AG08395 (cell line): ENCODE measurements at regions not wholly inside any gene's neighbourhood (a gene's known extent, or its start where the extent isn't known, plus 50 kb on each side); places are given as distances from the start of the nearest gene placed in this dataset.
A peak's percentile ranks its signal among the peaks of the same experiment; 100 is the strongest.
"Not testable (repeated sequence)": the region's sequence is repeated elsewhere in the genome, so short reads cannot be mapped to it uniquely, and the experiment has no call there.

Experiments used
- DNase-seq: peaks from one replicate; pipeline ENCODE4 v3.0.0; 2012; ENCODE audit warnings: mixed read lengths, low spot score

GRCh38 chr20:57999465-58000111, 228.9 kb downstream of the ANKRD60 start:
- DNase-seq = no peak

DNA sequence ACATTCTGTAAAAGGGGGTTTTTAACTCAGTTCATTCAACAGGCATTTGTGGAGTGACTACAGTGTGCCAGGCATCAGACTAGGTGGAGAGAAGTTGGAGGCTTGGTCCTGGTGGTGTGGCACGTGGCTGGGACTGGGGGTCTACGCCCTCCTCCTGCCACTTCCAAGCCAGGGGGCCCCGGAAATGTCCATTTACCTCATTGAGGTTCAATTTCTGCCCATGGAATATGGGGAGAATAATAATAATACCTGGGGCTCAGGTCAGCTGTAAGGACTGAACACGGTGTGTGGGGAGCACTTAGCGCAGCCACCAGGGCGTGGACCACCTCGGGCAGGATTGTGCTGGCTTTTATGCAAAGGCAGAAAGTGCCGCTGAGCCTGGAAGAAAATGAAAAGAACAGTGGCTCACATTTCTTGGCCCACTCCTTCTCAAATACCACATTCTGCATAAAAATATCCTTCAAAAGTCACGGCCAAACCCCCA, 229.4 kb downstream of the ANKRD60 start:
- no peak for DNase-seq

DNA sequence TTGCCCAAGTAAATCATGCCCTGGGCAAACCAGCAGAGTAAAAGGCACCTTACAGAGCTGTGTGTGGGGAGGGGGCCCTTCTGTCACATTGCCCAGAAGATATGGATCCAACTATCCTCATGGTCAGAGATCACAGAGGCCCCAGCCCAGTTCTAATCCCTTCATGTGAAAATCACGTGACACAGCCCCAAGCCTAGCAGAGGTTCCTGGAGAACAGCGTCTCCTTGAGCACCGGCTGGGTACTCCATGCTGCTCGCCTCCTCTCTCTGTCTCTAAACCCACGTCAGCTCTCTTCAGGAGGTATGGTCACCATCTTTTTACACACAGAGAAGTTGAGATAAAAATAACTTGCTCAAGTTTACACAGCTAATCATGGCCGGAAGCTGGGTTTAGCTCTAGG, 230.2 kb downstream of the ANKRD60 start:
- DNase-seq = no peak

DNA sequence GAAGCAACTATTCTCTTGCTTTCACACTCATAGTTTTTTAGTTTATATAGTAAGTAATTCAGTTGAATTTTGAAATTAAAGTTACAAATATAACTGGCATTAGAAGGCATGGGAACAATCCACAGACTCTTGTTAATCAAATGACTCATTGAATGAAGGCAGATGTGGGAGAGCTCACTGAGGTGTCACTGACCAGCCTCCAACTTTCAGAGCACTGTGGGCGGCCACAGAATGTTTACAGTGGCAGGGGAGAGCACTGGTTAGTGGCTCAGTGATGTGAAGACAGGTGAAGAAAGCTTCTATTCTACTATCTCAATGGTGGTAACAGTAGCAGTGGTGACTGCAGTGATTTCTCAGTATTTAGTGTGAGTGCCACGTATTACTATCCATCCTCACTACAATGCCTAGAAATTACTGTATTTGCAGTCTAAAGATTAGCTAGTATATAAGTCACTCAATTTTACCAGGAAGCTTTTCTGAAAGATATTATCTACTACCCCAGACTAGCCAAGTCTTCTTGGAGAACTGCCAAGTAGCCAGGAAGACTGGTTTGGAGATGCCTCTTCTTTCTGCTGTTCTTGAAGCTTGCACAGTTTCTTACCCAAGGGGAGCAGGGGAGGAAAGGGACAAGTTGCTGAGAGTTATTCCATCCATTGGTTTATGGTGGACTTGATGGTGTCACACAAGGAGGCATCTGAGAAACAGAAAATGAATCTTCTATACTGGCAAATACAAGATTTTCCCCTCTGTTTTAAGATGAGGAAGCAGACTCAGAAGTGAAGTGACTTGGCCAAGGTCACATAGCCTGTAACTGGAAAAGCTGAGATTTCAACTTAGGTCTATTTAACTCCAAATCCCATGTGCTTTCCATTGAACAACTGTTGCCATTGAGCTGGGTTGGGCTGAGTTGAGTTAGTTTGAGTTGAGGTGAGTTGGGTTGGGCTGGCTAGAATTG, 231.2 kb downstream of the ANKRD60 start:
- DNase-seq = peak; percentile 75

- no peak for DNase-seq
Measured at GRCh38 chr20:57996465-57996864, 232.0 kb downstream of the ANKRD60 start.

DNA sequence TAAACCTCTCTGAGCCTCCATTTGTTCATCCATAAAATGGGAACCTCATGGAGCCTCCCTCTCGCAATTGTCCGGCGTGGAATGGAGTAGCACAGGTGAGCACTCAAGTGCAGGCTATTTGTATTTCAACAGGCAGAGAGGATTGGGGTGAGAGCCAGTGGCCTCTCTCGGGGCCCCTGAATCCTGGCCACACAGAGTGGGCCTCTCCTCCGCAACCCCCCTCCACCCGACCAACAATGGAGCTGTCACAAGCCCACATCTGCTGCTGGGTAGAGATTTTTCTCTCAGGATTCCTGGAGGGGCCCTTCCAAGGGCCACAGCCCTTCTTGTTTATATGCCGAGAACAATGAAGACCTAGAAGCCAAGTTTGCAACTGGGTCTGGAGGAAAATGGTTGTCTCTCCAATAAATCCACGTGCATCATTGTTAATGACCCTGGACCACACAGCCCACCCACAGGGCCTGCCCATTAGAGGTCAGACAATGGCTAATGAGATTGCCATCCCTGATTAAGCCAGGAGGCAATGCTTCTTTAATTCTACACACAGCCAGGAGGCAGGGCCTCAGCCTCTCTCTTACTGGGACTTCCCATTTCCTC, 233.0 kb downstream of the ANKRD60 start:
- no peak for DNase-seq

DNA sequence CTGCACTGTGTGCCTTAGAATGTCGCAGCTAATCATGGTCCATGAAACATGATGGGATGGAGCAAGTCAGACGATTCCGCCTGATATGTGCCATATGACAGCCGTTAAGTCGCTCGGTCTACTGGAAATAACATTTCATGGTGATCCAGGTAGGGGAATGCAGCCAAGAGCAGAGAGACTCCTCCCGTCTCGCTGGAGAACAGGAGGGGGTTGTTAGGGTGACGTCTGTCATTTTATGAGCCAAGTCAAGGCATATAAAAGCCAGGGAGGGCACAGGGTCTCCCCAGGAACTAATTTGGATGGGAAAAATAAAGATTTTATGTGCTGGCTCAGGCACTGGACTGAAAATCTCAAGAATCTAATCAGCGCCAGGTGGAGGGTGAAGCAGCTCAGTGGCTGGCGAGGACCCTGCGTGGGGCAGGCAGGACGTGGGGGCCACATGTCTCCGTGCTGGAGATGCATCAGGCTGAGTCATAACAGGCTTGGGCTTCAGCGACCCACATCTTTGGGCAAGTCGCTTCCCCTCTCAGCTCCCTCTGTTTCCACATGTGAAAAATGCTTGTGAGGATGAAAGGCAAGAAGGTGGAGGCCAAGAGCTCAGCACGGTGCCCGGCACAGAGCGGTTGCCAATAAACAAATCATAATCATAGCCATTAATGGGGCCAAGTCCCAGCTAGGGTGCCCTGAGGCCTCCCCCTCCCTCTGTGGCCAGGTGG, 234.6 kb downstream of the ANKRD60 start:
- DNase-seq = no peak

- DNase-seq = peak; percentile 93
Measured at GRCh38 chr20:57991211-57991881, 237.1 kb downstream of the ANKRD60 start.

DNA sequence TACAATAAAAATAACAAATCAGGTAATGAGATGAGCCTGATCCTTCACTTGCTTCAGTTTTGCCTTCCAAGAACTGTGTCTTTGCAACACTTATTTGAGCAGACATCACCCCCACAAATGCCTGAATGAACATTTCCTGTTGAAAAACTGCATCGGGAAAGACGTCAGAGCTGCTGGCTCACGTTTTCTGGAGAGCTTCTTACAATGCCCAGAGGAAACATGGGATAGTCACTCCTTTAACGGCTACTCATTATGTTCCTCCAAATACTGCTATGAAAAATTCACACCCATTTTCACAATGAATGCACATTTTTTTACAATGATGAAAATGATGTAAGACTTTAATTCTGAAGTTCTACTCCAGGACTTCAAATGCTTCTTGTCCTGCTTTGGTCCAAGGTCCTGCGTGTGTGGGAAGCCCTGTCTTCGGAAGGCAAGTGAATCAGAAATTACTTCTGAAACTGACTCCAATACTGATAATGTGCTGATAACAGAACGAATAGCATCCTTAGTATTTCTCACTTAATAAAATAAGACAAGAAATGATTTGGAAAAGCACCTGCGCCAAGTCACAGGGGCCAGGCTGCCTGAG, 238.0 kb downstream of the ANKRD60 start:
- DNase-seq = peak; percentile 76

DNA sequence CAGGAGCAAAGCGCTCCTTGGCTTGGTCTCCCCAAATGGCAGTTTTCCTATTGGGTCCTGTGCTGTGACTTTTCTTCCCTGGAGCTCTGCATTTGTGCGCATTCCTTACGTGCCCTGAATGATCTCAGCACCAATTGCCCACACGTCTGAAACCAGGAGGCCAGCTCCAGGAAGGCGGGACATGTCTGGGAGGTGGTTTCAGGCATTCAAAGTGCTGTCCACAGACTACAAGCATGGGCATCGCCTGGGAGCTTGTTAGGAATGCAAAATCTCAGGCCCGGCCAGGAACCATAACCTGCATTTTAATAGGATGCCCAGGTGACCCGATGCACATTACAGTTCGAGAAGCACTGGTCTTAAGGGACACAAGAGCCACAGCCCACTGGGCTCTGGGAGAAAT, 239.6 kb downstream of the ANKRD60 start:
- DNase-seq = no peak

DNA sequence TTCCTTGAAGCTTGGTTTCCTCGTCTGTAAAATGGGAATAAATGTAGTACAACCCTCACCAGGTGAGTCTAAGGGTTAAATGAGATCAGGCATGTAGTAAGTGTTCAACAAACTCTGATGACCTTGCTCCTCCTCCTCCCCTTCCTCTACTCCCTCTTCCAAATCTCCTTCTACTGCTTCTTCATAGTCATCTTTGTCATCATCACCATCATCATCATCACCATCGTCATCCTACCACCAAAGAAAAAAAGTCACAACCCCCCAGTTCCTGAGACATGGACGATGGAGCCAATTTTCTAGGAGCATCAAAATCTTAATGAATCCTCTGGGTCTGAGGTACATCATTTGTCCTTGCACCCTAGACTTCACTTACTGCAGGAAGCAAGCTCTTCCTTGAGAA, 240.0 kb downstream of the ANKRD60 start:
- no peak for DNase-seq

DNA sequence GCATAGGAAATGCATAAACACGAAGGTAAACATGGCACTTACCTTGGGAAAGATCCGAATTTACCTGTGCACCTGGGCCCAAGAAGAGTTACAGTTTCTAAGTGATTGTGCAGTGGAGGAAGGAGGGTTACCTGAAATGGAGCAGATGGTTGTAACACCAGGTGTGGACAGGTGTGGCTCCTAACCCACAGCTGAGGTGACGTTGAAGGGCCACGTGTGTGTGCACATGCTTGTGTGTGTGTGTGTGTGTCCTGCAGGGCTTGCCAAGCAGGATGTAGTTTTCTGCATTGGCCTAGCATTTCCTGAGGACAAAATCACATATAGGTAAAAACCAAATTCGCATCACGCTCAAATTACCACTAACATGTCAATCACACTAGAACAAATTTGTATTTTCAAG, 240.8 kb downstream of the ANKRD60 start:
- DNase-seq = no peak

GRCh38 chr20:57986666-57987065, 241.8 kb downstream of the ANKRD60 start:
- no peak for DNase-seq

- DNase-seq = no peak
Measured at GRCh38 chr20:57985278-57985677, 243.2 kb downstream of the ANKRD60 start.

GRCh38 chr20:57983082-57983481, 245.4 kb downstream of the ANKRD60 start:
- DNase-seq = no peak

- no peak for DNase-seq
Measured at GRCh38 chr20:57980506-57980905, 247.9 kb downstream of the ANKRD60 start.

DNA sequence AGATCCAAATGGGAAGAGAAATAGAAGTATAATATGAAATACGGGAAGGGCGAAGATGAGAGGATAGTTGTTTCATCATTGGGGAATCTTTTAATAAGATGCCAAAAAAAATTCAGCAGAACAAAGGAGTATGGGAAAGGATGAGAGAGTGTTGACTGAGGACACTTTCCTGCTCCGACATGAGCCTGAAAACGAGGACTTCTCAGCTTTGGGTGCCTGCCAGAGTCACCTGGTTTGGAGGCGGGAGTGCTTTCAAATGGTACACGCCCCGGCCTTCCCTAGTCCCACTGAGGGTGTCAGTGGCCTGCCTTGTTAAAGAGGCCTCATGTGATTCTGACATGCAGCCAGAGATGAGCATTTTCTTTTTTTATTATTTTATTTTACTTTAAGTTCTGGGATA, 250.9 kb downstream of the ANKRD60 start:
- DNase-seq = peak; percentile 31

DNA sequence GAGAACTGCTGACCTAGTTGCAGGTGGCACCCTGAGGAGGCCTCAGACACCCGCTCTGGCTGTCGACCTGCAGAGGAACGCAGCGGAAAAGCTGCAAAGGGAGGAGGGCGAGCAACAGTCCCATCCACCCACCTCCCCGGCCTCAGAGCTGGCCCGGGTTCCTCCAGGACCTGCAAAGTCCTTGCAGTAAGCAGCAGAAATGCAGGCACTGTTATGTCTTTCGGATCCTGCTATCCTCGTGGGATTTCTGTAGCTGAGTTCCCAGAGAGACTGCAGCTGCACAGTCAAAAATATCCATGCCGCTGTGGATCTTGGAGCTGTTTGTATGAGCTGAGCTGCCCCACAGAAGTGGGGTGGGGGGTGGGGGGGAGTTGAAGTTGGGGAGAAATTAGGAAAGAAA, 251.3 kb downstream of the ANKRD60 start:
- no peak for DNase-seq

DNA sequence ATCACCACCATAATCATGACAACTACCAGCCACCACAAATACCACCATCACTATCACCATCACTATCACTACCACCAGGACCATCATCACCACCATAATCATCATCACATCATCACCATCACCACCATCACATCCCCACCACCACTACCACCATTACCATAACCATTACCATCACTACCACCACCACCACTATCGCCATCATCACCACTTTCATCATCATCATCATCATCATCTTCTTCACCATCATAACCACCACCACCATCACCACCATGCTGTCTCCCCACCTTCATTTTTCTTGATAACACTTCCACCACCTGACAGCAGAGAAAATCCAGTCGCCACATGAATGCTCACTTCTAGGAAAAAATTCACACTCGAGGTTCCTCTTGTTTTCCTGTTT, 253.6 kb downstream of the ANKRD60 start:
- no peak for DNase-seq

DNA sequence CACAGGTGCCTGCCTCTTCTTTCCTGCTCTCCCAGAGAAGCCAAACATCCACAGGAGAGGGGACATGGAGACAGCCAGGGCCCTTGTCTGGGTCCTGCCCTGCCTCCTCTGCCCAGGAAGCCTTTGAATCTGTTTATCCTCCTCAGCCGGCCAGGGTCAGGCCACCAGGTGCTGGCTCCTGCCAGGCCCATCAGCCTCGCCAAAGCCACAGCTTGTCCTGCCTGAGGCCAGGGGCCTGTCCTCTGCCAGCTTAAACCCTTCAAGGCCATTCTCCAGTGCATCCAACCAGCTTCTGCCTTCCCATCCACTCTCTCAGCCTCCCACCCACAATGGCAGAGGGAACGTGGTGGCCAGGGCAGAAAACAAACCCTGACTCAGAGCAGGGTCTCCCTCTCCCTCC, 254.6 kb downstream of the ANKRD60 start:
- DNase-seq = no peak

DNA sequence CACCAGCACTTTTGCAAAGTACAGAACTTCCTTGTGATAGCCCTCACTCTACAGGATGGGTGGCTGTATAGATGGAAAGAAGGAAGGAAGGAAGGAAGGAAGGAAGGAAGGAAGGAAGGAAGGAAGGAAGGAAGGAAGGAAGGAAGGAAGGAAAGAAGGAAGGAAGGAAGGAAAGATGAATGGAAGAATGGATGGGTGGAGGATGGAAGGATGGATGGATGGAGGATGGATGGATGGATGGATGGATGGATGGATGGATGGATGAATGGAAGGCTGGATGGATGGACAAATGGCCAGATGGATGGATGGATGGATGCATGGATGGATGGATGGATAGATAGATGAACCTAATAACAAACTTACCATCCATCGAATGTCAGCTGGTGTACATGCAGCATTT, 256.9 kb downstream of the ANKRD60 start:
- not testable (repeated sequence) for DNase-seq
